ENCODE measurements at regions not wholly inside any gene's neighbourhood (a gene's known extent, or its start where the extent isn't known, plus 50 kb on each side); places are given as distances from the start of the nearest gene placed in this dataset.

DNA sequence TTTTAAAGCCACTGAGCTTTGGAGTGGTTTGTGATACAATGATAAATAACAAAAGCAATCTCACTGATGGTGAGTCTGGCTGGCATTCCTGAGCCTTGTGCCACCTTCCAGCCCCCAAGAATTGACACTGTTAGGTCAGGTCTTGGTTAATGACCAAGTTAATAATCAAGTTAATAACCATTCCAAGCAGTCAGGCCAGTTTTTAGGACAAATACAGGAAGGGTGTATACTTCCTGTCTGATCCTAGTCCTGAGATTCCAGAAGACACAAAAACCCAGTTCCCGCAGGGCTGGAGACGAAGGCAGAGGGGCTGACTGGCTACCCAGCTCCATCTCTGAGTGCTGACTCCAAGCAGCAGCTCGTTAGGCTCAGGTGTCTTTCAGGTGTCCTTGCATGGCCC is 74.6 kb upstream of the LAPTM4A start:
- TF ChIP-seq, protein P1, sequence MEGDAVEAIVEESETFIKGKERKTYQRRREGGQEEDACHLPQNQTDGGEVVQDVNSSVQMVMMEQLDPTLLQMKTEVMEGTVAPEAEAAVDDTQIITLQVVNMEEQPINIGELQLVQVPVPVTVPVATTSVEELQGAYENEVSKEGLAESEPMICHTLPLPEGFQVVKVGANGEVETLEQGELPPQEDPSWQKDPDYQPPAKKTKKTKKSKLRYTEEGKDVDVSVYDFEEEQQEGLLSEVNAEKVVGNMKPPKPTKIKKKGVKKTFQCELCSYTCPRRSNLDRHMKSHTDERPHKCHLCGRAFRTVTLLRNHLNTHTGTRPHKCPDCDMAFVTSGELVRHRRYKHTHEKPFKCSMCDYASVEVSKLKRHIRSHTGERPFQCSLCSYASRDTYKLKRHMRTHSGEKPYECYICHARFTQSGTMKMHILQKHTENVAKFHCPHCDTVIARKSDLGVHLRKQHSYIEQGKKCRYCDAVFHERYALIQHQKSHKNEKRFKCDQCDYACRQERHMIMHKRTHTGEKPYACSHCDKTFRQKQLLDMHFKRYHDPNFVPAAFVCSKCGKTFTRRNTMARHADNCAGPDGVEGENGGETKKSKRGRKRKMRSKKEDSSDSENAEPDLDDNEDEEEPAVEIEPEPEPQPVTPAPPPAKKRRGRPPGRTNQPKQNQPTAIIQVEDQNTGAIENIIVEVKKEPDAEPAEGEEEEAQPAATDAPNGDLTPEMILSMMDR (IDR thresholded peaks at IDR 0.05) = no peak
- TF ChIP-seq POLR2A (IDR thresholded peaks at IDR 0.05) = no peak

Data from testis (tissue), 2 donors.